LNCaP clone FGC (cell line): ENCODE measurements at regions not wholly inside any gene's neighbourhood (a gene's known extent, or its start where the extent isn't known, plus 50 kb on each side); places are given as distances from the start of the nearest gene placed in this dataset.

Source experiments
- DNase-seq: peaks from one replicate; pipeline ENCODE4 v3.0.0-alpha.2; 2011; ENCODE audit warnings: low read depth
- H3K4me3 ChIP-seq: 2 replicates; pipeline ENCODE4 v1.5.1; 2011; ENCODE audit warnings: mild to moderate bottlenecking, low read depth, low read length, control low read depth
- CTCF ChIP-seq: IDR thresholded peaks from 2 replicates; pipeline ENCODE4 v1.5.1; 2012; ENCODE audit warnings: mild to moderate bottlenecking; ENCODE audit not compliant: control insufficient read depth, insufficient read depth; ENCODE audit errors: extremely low read depth

DNA sequence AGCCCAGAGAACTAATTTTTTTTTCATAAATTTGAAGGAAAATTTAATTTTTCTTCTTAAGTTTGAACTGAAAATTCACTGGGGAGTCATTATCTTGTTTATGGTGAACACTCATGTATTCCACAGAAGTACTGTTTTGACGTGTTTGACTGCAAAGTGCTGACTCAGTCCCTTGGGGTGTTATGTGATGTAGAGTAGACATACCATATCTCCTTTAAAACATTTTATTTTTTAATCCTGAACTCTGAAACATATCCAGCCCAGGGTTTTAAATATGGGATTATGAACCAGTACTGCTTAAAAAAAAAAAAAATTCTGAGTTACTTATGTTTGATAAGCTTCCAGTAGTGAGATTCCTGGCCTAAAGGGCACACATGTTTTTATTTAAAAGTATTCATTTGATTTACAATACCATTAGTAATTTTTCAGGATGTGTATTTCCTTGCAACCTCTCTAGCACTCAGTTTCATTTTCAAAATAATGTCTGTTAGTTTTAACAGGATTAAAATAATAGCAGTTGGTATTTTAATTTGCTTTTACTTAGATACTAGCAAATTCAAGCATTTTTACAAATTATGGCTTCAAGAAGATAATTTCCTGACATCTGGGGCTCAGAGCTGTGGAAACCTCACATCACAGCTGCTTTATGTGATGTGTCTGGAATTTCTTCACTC, 81.7 kb upstream of the PDE10A start:
- TF ChIP-seq CTCF = no peak
- DNase-seq = no peak

GRCh38 chr6:165743366-165743898, 80.4 kb upstream of the PDE10A start:
- TF ChIP-seq CTCF = no peak
- DNase-seq = no peak
- H3K4me3 ChIP-seq = no peak overlapping the region

More for the DNA sequence above, 81.7 kb upstream of the PDE10A start:
- H3K4me3 ChIP-seq = no peak overlapping the region

DNA sequence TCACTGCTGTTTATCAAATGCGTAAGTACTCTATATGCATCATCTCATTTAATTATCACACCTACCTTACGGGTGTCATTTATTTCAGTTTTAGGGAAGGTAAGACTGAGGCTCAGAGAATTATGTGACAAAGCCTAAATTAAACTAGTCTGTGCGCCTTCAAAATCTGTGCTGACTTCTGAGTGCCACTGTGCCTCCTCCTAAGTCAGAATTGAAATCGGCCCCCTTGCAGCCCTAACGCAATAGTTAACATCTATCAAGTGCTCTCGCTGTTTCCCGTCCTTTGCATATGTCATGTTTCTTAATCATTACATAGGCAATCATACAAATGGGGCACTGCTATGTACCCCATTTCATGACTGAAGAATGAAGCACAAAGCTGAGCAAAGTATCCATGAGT, 79.0 kb upstream of the PDE10A start:
- no peak for TF ChIP-seq CTCF
- DNase-seq = no peak
- no peak overlapping the region for H3K4me3 ChIP-seq

DNA sequence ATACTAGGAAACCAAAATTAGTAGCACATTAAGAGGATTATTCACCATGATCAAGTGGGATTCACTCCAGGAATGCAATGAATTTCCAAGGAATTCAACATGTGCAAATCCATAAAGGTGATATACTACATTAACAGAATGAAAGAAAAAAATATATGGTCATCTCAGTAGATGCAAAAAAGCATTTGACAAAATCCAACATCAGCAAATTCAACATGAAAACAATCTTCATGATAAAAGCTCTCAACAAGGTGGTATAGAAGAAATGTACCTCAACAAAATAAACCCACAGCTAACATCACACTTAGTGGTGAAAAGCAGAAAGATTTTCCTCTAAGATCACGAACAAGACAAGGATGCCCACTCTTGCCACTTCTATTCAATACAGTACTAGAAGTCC, 74.4 kb upstream of the PDE10A start:
- TF ChIP-seq CTCF = no peak
- H3K4me3 ChIP-seq = no peak overlapping the region
- no peak for DNase-seq

- DNase-seq = no peak
- no peak for TF ChIP-seq CTCF
- no peak overlapping the region for H3K4me3 ChIP-seq
Measured at GRCh38 chr6:165735065-165735464, 72.0 kb upstream of the PDE10A start.

DNA sequence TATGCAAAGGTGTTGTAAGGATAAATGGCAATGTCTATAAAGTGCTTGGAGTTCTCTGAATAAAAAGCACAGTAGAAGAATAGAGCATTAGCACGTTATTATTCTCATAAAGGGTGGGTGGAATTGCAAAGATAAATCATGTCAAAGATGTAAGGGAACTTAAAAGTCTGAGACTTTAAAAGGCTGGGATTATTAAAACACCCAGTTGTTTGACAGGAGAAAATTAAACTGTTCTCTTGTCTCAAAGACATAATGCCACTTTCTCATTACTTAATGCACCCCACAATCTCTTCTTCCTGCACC, 70.4 kb upstream of the PDE10A start:
- DNase-seq = no peak
- TF ChIP-seq CTCF = no peak
- no peak overlapping the region for H3K4me3 ChIP-seq
